Lower leg skin (tissue), 4 donors: ENCODE measurements at regions not wholly inside any gene's neighbourhood (a gene's known extent, or its start where the extent isn't known, plus 50 kb on each side); places are given as distances from the start of the nearest gene placed in this dataset.

Experiments
- DNase-seq, 2 donors: peaks; one replicate each; pipeline ENCODE4 v3.0.0-alpha.2; 2019; ENCODE audit warnings: low spot score in 2 of 2
- H3K4me3 ChIP-seq: fragments of 200-600 bp; sonication (generic); 2 replicates; pipeline ENCODE4 v1.5.1; 2017; ENCODE audit warnings: mild to moderate bottlenecking, low read depth; ENCODE audit not compliant: poor library complexity, severe bottlenecking
- POLR2A ChIP-seq, 2 donors: fragments of 450-650 bp; IDR thresholded peaks; one replicate each; pipeline ENCODE4 v1.6.1; 2016 to 2017; ENCODE audit warnings: antibody characterized with exemption in 2 of 2, mild to moderate bottlenecking in 1 of 2, moderate library complexity in 1 of 2
- WGBS, 2 donors: methylation state at CpG; one replicate each; pipeline ENCODE4 v1.1.5; 2018; 5-methylcytosine and 5-hydroxymethylcytosine counted together
- intact Hi-C: fragments of 100-400 bp; cut with DNase I; formaldehyde crosslinking; loops from one replicate; pipeline ENCODE4 v1.15.0; 2023; ENCODE audit warnings: low total_unique reads
- TF ChIP-seq, protein P1 (sequence below), 3 donors: fragments of 450-650 bp; IDR thresholded peaks; one replicate each; pipeline ENCODE4 v1.5.1; 2016; ENCODE audit warnings: antibody characterized with exemption in 3 of 3, mild to moderate bottlenecking in 3 of 3, moderate library complexity in 2 of 3

- DNase-seq: no peak
- intact Hi-C loops: no loop called here
- H3K4me3 ChIP-seq: no peak overlapping the region
- TF ChIP-seq, protein P1, sequence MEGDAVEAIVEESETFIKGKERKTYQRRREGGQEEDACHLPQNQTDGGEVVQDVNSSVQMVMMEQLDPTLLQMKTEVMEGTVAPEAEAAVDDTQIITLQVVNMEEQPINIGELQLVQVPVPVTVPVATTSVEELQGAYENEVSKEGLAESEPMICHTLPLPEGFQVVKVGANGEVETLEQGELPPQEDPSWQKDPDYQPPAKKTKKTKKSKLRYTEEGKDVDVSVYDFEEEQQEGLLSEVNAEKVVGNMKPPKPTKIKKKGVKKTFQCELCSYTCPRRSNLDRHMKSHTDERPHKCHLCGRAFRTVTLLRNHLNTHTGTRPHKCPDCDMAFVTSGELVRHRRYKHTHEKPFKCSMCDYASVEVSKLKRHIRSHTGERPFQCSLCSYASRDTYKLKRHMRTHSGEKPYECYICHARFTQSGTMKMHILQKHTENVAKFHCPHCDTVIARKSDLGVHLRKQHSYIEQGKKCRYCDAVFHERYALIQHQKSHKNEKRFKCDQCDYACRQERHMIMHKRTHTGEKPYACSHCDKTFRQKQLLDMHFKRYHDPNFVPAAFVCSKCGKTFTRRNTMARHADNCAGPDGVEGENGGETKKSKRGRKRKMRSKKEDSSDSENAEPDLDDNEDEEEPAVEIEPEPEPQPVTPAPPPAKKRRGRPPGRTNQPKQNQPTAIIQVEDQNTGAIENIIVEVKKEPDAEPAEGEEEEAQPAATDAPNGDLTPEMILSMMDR (IDR thresholded peaks at IDR 0.05): no peak
- no peak for TF ChIP-seq POLR2A (IDR thresholded peaks at IDR 0.05)
Observed at GRCh38 chr6:156334966-156335365, 442.2 kb upstream of the ARID1B start.

DNA sequence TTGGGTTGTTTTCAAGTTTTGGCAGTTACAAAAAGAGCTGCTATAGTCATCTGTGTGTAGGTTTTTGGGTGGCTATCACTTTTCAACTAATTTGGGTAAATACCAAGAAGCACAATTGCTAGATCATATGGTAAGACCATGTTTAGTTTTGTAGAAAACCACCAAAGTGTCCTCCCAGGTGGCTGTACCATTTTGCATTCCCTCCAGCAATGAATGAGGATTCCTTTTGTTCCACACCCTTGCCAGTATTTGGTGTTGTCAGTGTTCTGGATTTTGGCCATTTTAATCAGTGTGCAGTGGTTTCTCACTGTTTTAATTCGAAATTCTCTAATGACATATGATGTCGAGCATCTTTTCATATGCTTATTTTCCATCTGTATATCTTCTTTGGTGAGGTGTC is 457.5 kb upstream of the ARID1B start:
- no peak for DNase-seq
- intact Hi-C loops: no loop called here
- H3K4me3 ChIP-seq: no peak overlapping the region
- no peak for TF ChIP-seq POLR2A (IDR thresholded peaks at IDR 0.05)
- TF ChIP-seq, protein P1 (IDR thresholded peaks at IDR 0.05): no peak
- WGBS, 2 donors: 45 to 57% methylated on average over 2 of the region's 2 CpGs

DNA sequence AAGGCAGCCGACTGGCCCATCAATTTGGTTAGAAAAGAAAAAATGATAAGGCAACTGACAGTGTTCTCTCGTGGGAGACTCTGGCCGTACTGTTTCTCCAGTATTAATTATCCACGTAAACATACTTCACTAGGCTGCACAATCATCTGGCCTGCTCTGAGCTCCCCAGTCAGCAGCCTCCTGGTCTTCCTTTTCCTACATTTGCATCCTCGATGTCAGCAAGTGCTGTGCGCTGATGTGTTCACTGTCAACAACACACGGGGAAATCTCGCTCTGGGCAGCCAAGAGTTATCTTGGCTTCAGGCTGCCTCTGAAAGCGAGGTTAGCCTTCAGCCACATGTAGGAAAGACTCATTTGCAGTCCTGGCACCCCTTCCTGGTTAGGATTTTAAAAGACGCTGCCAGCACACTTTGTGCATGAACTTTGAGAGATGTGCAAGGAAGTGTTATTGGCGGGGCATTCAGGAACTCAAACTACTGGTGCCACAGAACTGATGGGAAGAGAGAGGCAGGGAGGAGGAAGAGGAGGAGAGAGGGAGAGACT is 460.5 kb upstream of the ARID1B start:
- no peak overlapping the region for H3K4me3 ChIP-seq
- TF ChIP-seq POLR2A (IDR thresholded peaks at IDR 0.05): no peak
- TF ChIP-seq, protein P1 (IDR thresholded peaks at IDR 0.05): no peak
- intact Hi-C loops: no loop called here
- 86 to 87% methylated on average over 11 of the region's 11 CpGs for whole genome bisulfite sequencing, 2 donors
- no peak for DNase-seq

GRCh38 chr6:156315146-156315545 is 462.0 kb upstream of the ARID1B start:
- WGBS, 2 donors: 91 to 93% methylated on average over 4 of the region's 4 CpGs
- DNase-seq: no peak
- intact Hi-C loops: no loop called here
- no peak overlapping the region for H3K4me3 ChIP-seq
- no peak for TF ChIP-seq POLR2A (IDR thresholded peaks at IDR 0.05)
- TF ChIP-seq, protein P1 (IDR thresholded peaks at IDR 0.05): no peak

DNA sequence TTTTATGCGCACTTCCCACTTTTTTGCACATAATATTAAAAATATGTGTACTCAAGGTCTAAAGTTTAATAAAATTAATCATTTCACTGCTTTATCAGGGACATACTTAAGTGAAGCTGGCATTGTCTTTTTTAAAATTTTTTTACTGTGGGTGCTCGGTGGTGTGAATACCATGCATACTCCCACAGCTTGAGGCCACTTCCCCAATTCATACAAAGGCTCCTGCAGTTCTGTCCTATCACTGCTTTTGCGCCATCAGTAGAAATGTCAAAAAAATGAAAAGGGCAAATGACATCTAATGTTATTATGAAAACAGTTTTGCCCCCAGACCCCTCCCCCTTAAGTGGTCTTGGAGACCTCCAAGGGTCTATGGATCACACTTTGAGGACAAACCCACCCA is 464.1 kb upstream of the ARID1B start:
- H3K4me3 ChIP-seq: no peak overlapping the region
- DNase-seq: no peak
- intact Hi-C loops: no loop called here
- WGBS, 2 donors: 90 to 91% methylated on average over 3 of the region's 3 CpGs
- no peak for TF ChIP-seq POLR2A (IDR thresholded peaks at IDR 0.05)
- TF ChIP-seq, protein P1 (IDR thresholded peaks at IDR 0.05): no peak

DNA sequence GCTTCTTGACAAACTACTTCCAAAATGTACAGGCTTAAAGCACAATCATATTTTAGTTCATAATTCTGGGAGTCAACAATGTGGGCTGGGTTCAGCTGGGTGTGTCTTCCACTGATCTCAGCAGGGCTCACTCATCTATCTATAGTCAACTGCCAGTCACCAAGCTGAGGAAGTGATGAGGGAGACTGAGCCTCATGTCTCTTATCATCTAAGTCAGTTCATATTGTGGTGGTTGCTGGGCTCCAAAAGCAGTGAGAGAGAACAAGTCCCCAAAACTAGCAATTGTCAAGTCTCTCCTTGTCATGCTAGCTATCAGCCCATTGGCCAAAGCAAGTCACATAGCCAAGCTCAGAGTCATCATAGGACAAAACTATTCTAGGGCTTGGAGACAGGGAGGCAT is 465.9 kb upstream of the ARID1B start:
- no peak for TF ChIP-seq POLR2A (IDR thresholded peaks at IDR 0.05)
- TF ChIP-seq, protein P1 (IDR thresholded peaks at IDR 0.05): no peak
- no peak overlapping the region for H3K4me3 ChIP-seq
- DNase-seq: no peak
- intact Hi-C loops: no loop called here
